ENCODE measurements at regions not wholly inside any gene's neighbourhood (a gene's known extent, or its start where the extent isn't known, plus 50 kb on each side); places are given as distances from the start of the nearest gene placed in this dataset.
"Not testable (repeated sequence)": the region's sequence is repeated elsewhere in the genome, so short reads cannot be mapped to it uniquely, and the experiment has no call there.

DNA sequence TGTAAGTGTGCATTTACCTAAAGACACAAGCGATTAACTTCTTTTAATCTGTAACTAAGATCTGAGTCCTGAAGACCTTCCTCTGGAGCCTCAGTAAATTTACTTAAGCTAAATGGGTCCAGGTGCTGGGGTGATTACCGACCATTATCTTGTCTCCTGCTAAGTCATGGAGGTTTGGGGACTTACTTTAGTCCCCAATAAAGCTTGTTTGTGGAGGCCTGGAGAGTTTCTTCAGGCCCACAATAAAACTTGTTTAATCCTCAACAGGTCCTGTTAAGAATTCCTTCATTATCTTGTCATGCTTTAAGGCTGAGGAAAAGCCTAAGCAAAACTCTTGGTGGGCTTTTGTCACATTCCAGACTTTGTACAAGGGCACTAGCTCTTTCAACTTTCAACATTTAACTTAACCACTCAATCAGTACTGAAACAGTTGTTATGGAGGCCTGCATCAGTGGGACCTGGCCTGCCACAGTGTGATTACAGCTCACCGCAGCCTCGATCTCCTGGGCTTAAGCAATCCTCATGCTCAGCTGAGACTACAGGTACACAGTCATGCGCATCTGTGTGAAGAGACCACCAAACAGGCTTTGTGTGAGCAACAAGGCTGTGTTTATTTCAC is 84.0 kb downstream of the FMO4 start:
- Histone ChIP-seq H3K27ac (ENCODE audit: low read length) (no peak overlapping the region), H3K9me3 (ENCODE audit: control insufficient read depth in 1 of 2, low read length in 2 of 2) (no peaks in the 10 kb centered on the region), H3K4me3 (ENCODE audit: low read depth in 1 of 2, low read length in 2 of 2) (no peak overlapping the region), H3K36me3 (ENCODE audit: control insufficient read depth in 1 of 2, insufficient read depth in 2 of 2, low read length in 2 of 2) (no peaks in the 10 kb centered on the region), H3K4me1 (ENCODE audit: control insufficient read depth in 1 of 2, insufficient read depth in 2 of 2, low read length in 2 of 2) (no peaks in the 10 kb centered on the region), H3K27me3 (ENCODE audit: low read depth, low read length) (no peaks in the 10 kb centered on the region)

DNA sequence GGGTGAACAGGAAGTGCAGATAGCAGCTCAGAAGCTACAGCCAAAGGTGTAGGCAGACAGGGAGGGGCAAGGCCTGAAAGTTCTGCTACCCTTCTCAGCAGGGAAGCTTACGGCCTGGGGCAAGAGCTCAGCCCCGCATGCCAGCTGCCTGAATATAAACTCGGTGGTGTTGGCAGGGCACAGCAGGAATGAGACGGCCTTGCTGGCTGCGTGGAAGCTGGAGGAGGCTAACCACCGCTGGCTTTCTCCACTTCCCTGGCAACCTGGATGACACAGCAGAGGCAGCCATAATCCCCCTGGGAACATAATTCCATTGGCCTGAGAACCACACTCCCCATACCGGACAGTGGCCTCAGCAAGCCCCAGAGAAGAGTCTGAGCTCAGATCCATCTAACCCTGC is 81.9 kb upstream of the PRRC2C start:
- Histone ChIP-seq H3K27ac (ENCODE audit: low read length) (no peak overlapping the region), H3K4me1 (ENCODE audit: control insufficient read depth in 1 of 2, insufficient read depth in 2 of 2, low read length in 2 of 2) (no peaks in the 10 kb centered on the region), H3K4me3 (ENCODE audit: low read depth in 1 of 2, low read length in 2 of 2) (no peak overlapping the region), H3K27me3 (ENCODE audit: low read depth, low read length) (no peaks in the 10 kb centered on the region), H3K36me3 (ENCODE audit: control insufficient read depth in 1 of 2, insufficient read depth in 2 of 2, low read length in 2 of 2) (no peaks in the 10 kb centered on the region), H3K9me3 (ENCODE audit: control insufficient read depth in 1 of 2, low read length in 2 of 2) (no peaks in the 10 kb centered on the region)

GRCh38 chr1:171405391-171405714 is 80.0 kb upstream of the PRRC2C start:
- Histone ChIP-seq H3K4me3 (ENCODE audit: low read depth in 1 of 2, low read length in 2 of 2) (no peak overlapping the region), H3K4me1 (ENCODE audit: control insufficient read depth in 1 of 2, insufficient read depth in 2 of 2, low read length in 2 of 2) (no peaks in the 10 kb centered on the region), H3K9me3 (ENCODE audit: control insufficient read depth in 1 of 2, low read length in 2 of 2) (no peaks in the 10 kb centered on the region), H3K27me3 (ENCODE audit: low read depth, low read length) (no peaks in the 10 kb centered on the region), H3K36me3 (ENCODE audit: control insufficient read depth in 1 of 2, insufficient read depth in 2 of 2, low read length in 2 of 2) (no peaks in the 10 kb centered on the region), H3K27ac (ENCODE audit: low read length) (no peak overlapping the region)

- not testable (repeated sequence) for H3K27ac ChIP-seq (ENCODE audit: low read length); H3K36me3 ChIP-seq (ENCODE audit: control insufficient read depth in 1 of 2, insufficient read depth in 2 of 2, low read length in 2 of 2); H3K27me3 ChIP-seq (ENCODE audit: low read depth, low read length); H3K4me3 ChIP-seq (ENCODE audit: low read depth in 1 of 2, low read length in 2 of 2); H3K4me1 ChIP-seq (ENCODE audit: control insufficient read depth in 1 of 2, insufficient read depth in 2 of 2, low read length in 2 of 2); H3K9me3 ChIP-seq (ENCODE audit: control insufficient read depth in 1 of 2, low read length in 2 of 2)
Measured at GRCh38 chr1:171413557-171413956, 71.8 kb upstream of the PRRC2C start.

GRCh38 chr1:171418546-171418945 is 66.8 kb upstream of the PRRC2C start:
- H3K36me3 ChIP-seq (ENCODE audit: control insufficient read depth in 1 of 2, insufficient read depth in 2 of 2, low read length in 2 of 2) = no peaks in the 10 kb centered on the region
- H3K4me1 ChIP-seq (ENCODE audit: control insufficient read depth in 1 of 2, insufficient read depth in 2 of 2, low read length in 2 of 2) = no peaks in the 10 kb centered on the region
- H3K9me3 ChIP-seq (ENCODE audit: control insufficient read depth in 1 of 2, low read length in 2 of 2) = no peaks in the 10 kb centered on the region
- no peak overlapping the region for H3K4me3 ChIP-seq (ENCODE audit: low read depth in 1 of 2, low read length in 2 of 2)
- H3K27me3 ChIP-seq (ENCODE audit: low read depth, low read length) = no peaks in the 10 kb centered on the region
- no peak overlapping the region for H3K27ac ChIP-seq (ENCODE audit: low read length)

DNA sequence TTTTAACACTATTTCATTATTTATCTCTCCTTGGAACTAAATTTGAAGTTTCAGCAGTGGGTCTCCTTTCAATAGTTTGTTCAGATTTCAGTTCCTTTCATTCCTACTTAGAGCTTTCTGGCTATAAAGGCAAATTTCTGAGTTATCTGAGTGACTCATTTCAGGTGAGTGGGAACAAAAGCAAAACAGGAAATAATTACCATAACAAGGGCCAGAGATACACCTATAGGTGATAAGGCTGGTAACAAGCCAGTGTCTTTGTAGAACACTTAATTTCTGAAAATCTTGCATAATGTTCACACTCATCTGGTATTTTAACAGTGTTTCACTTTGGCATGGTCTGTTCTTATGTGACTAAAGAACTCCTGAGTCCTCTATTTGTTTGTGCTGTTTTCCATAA is 64.5 kb upstream of the PRRC2C start:
- Histone ChIP-seq H3K36me3 (ENCODE audit: control insufficient read depth in 1 of 2, insufficient read depth in 2 of 2, low read length in 2 of 2) (no peaks in the 10 kb centered on the region), H3K9me3 (ENCODE audit: control insufficient read depth in 1 of 2, low read length in 2 of 2) (no peaks in the 10 kb centered on the region), H3K4me3 (ENCODE audit: low read depth in 1 of 2, low read length in 2 of 2) (no peak overlapping the region), H3K27ac (ENCODE audit: low read length) (no peak overlapping the region), H3K27me3 (ENCODE audit: low read depth, low read length) (no peaks in the 10 kb centered on the region), H3K4me1 (ENCODE audit: control insufficient read depth in 1 of 2, insufficient read depth in 2 of 2, low read length in 2 of 2) (no peaks in the 10 kb centered on the region)

GRCh38 chr1:171421413-171422020 is 63.8 kb upstream of the PRRC2C start:
- Histone ChIP-seq H3K4me1 (ENCODE audit: control insufficient read depth in 1 of 2, insufficient read depth in 2 of 2, low read length in 2 of 2) (no peaks in the 10 kb centered on the region), H3K36me3 (ENCODE audit: control insufficient read depth in 1 of 2, insufficient read depth in 2 of 2, low read length in 2 of 2) (no peaks in the 10 kb centered on the region), H3K4me3 (ENCODE audit: low read depth in 1 of 2, low read length in 2 of 2) (no peak overlapping the region), H3K27ac (ENCODE audit: low read length) (no peak overlapping the region), H3K9me3 (ENCODE audit: control insufficient read depth in 1 of 2, low read length in 2 of 2) (no peaks in the 10 kb centered on the region), H3K27me3 (ENCODE audit: low read depth, low read length) (no peaks in the 10 kb centered on the region)

GRCh38 chr1:171422511-171422910 is 62.8 kb upstream of the PRRC2C start:
- no peaks in the 10 kb centered on the region for H3K9me3 ChIP-seq (ENCODE audit: control insufficient read depth in 1 of 2, low read length in 2 of 2)
- no peak overlapping the region for H3K27ac ChIP-seq (ENCODE audit: low read length)
- H3K4me1 ChIP-seq (ENCODE audit: control insufficient read depth in 1 of 2, insufficient read depth in 2 of 2, low read length in 2 of 2) = no peaks in the 10 kb centered on the region
- no peak overlapping the region for H3K4me3 ChIP-seq (ENCODE audit: low read depth in 1 of 2, low read length in 2 of 2)
- H3K36me3 ChIP-seq (ENCODE audit: control insufficient read depth in 1 of 2, insufficient read depth in 2 of 2, low read length in 2 of 2) = no peaks in the 10 kb centered on the region
- H3K27me3 ChIP-seq (ENCODE audit: low read depth, low read length) = no peaks in the 10 kb centered on the region

GRCh38 chr1:171424494-171424893 is 60.8 kb upstream of the PRRC2C start:
- Histone ChIP-seq H3K4me1 (ENCODE audit: control insufficient read depth in 1 of 2, insufficient read depth in 2 of 2, low read length in 2 of 2) (no peaks in the 10 kb centered on the region), H3K27me3 (ENCODE audit: low read depth, low read length) (no peaks in the 10 kb centered on the region), H3K9me3 (ENCODE audit: control insufficient read depth in 1 of 2, low read length in 2 of 2) (no peaks in the 10 kb centered on the region), H3K36me3 (ENCODE audit: control insufficient read depth in 1 of 2, insufficient read depth in 2 of 2, low read length in 2 of 2) (no peaks in the 10 kb centered on the region), H3K27ac (ENCODE audit: low read length) (no peak overlapping the region), H3K4me3 (ENCODE audit: low read depth in 1 of 2, low read length in 2 of 2) (no peak overlapping the region)

DNA sequence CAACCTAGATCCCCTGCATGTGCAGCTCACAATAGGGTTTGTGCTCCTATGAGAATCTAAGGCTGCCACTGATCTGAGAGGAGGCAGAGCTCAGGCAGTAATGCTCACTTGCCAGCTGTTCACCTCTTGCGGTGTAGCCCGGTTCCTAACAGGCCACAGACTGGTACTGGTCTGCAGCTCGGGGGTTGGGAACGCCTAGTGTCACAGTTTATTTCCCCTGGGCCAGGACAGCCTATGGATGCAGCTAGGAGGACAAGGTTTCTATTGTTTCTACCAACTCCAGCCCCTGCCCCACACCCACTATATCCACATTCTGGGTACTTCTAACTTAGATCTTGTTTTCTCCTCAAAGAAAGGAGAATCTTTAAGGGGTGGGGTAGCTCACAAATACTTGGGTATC is 58.7 kb upstream of the PRRC2C start:
- H3K4me1 ChIP-seq (ENCODE audit: control insufficient read depth in 1 of 2, insufficient read depth in 2 of 2, low read length in 2 of 2) = no peaks in the 10 kb centered on the region
- no peaks in the 10 kb centered on the region for H3K27me3 ChIP-seq (ENCODE audit: low read depth, low read length)
- no peak overlapping the region for H3K4me3 ChIP-seq (ENCODE audit: low read depth in 1 of 2, low read length in 2 of 2)
- H3K27ac ChIP-seq (ENCODE audit: low read length) = no peak overlapping the region
- no peaks in the 10 kb centered on the region for H3K36me3 ChIP-seq (ENCODE audit: control insufficient read depth in 1 of 2, insufficient read depth in 2 of 2, low read length in 2 of 2)
- no peaks in the 10 kb centered on the region for H3K9me3 ChIP-seq (ENCODE audit: control insufficient read depth in 1 of 2, low read length in 2 of 2)

- Histone ChIP-seq H3K27me3 (ENCODE audit: low read depth, low read length) (no peaks in the 10 kb centered on the region), H3K36me3 (ENCODE audit: control insufficient read depth in 1 of 2, insufficient read depth in 2 of 2, low read length in 2 of 2) (no peaks in the 10 kb centered on the region), H3K4me3 (ENCODE audit: low read depth in 1 of 2, low read length in 2 of 2) (no peak overlapping the region), H3K4me1 (ENCODE audit: control insufficient read depth in 1 of 2, insufficient read depth in 2 of 2, low read length in 2 of 2) (no peaks in the 10 kb centered on the region), H3K9me3 (ENCODE audit: control insufficient read depth in 1 of 2, low read length in 2 of 2) (no peaks in the 10 kb centered on the region), H3K27ac (ENCODE audit: low read length) (no peak overlapping the region)
Measured at GRCh38 chr1:171427852-171428471, 57.4 kb upstream of the PRRC2C start.

GRCh38 chr1:171429137-171429536 is 56.2 kb upstream of the PRRC2C start:
- no peaks in the 10 kb centered on the region for H3K9me3 ChIP-seq (ENCODE audit: control insufficient read depth in 1 of 2, low read length in 2 of 2)
- H3K4me1 ChIP-seq (ENCODE audit: control insufficient read depth in 1 of 2, insufficient read depth in 2 of 2, low read length in 2 of 2) = no peaks in the 10 kb centered on the region
- H3K27me3 ChIP-seq (ENCODE audit: low read depth, low read length) = no peaks in the 10 kb centered on the region
- H3K27ac ChIP-seq (ENCODE audit: low read length) = no peak overlapping the region
- H3K4me3 ChIP-seq (ENCODE audit: low read depth in 1 of 2, low read length in 2 of 2) = no peak overlapping the region
- no peaks in the 10 kb centered on the region for H3K36me3 ChIP-seq (ENCODE audit: control insufficient read depth in 1 of 2, insufficient read depth in 2 of 2, low read length in 2 of 2)

Measured in muscle layer of duodenum (tissue), 2 donors.